GM12873 (cell line): ENCODE measurements at regions not wholly inside any gene's neighbourhood (a gene's known extent, or its start where the extent isn't known, plus 50 kb on each side); places are given as distances from the start of the nearest gene placed in this dataset.

ENCODE experiments used
- TF ChIP-seq, protein P1 (sequence below): IDR thresholded peaks from 2 replicates; pipeline ENCODE4 v1.5.1; 2012; ENCODE audit warnings: low read depth, mild to moderate bottlenecking, moderate library complexity, low read length, control low read depth; ENCODE audit not compliant: insufficient read depth; ENCODE audit errors: missing control alignments

- TF ChIP-seq, protein P1, sequence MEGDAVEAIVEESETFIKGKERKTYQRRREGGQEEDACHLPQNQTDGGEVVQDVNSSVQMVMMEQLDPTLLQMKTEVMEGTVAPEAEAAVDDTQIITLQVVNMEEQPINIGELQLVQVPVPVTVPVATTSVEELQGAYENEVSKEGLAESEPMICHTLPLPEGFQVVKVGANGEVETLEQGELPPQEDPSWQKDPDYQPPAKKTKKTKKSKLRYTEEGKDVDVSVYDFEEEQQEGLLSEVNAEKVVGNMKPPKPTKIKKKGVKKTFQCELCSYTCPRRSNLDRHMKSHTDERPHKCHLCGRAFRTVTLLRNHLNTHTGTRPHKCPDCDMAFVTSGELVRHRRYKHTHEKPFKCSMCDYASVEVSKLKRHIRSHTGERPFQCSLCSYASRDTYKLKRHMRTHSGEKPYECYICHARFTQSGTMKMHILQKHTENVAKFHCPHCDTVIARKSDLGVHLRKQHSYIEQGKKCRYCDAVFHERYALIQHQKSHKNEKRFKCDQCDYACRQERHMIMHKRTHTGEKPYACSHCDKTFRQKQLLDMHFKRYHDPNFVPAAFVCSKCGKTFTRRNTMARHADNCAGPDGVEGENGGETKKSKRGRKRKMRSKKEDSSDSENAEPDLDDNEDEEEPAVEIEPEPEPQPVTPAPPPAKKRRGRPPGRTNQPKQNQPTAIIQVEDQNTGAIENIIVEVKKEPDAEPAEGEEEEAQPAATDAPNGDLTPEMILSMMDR: no peak
Observed at GRCh38 chr14:54120260-54120659, 163.6 kb upstream of the BMP4 start.

GRCh38 chr14:54121466-54122027 lies 164.9 kb upstream of the BMP4 start:
- TF ChIP-seq, protein P1: no peak

DNA sequence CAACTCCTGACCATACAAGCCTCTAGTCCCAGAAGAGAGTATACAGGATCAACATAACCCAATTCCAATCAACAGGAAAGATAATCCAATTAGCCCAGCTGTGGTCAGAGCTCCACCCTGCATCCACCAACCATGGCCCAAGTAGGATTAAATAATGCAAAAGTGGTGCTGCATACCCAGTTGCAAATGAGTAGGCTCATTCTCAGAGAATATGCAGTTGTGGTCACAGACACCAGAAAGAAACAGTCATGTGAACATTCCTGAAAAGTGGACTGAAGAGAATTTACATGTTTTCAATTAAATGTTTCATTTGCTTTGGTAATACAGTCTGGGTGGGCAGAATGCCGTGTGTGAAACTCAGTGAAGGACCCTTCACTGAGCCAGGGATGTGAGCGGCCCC lies 167.2 kb upstream of the BMP4 start:
- TF ChIP-seq, protein P1: no peak

DNA sequence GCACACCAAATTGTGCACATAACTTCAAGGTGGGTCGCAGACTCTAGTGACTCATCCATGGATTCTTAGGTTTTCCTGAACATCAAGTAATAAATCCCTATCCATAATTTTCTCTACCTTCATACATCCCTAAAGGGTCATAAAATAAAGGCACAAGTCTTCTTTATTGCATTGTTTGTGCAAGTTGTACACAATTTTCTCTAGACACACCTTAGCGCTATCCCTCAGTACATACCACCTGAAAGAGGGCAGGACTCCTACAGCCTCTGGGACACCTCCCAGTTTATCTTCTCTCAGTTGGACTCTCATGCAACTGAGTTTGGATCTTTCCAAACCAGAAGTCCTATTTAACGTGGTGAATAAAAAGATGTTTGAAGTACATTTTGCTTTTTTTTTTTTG lies 168.5 kb upstream of the BMP4 start:
- TF ChIP-seq, protein P1: no peak

DNA sequence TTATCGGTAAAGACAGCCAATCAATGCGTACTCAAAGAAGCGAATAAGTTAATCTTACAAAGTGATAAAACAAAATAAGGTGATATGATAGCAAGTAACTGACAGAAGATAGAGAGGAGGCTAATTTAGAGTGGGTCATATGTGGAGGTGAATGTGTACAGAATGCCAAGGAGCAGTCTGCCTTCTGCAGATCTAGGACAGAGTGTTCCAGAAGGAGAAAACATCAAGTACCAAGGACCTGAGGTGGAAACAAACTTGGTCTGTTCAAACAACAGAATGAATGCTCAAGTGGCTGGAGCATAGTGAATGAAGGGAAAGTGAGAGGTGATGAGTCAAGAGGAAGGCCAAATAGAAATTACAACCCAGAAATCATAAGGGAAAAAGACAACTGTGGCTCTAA lies 170.3 kb upstream of the BMP4 start:
- TF ChIP-seq, protein P1: no peak

DNA sequence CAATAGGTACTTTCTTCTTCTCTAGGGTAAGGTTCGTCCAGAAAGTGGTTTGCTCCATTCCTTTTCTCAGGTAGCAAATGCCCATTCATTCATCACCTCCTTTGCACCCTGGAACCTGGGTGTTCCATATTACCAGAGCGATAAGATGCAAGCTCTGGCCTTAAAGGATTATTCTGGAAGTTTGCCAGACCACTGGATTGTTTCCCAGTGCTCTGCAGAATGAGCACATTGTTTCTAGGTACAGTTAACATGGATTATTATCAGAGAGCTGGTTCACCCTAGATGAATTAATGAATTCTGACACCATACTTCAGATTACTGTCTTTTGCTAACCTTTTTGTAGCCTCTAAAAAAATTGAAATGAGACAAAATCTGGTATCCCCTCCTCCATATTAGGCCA lies 170.9 kb upstream of the BMP4 start:
- TF ChIP-seq, protein P1: no peak

DNA sequence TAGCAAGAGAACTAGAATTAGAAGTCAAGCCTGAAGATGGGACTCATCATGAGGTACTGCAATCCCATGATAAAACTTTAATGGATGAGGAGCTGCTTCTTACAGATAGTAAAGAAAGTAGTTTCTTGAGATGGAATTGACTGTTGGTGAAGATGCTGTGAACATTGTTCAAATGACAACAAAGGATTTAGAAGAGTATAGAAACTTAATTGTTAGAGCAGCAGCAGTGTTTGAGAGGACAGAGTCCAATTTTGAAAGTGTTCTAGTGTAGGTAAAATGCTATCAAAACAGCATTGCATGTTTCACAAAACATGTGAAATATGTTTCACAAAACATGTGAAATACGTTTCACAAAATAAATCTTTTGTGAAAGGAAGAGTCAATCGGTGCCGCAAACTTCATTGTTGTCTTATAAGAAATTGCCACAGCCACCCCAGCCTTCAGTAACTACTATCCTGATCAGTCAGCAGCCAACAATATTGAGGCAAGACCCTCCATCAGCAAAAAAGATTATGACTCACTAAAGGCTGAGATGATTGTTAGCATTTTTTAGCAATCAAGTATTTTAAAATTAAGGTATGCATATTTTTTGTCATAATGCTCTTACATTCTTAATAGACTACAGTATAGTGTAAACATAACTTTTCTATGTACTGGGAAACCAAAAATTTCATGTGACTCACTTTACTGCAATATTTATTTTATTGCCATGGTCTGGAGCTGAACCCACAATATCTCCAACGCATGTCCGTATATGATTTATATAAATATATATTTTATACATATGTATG lies 173.4 kb upstream of the BMP4 start:
- TF ChIP-seq, protein P1: no peak
